Thoracic aorta (tissue), 2 donors: ENCODE measurements at regions not wholly inside any gene's neighbourhood (a gene's known extent, or its start where the extent isn't known, plus 50 kb on each side); places are given as distances from the start of the nearest gene placed in this dataset.

Experiments
- ATAC-seq: fragments of 150-250 bp; one replicate; pipeline ENCODE4 v1.8.0; 2017; ENCODE audit warnings: low read depth; ENCODE audit not compliant: insufficient number of reproducible peaks, low FRiP score
- DNase-seq: peaks from one replicate; pipeline ENCODE4 v3.0.0-alpha.2; 2020; ENCODE audit warnings: low spot score
- H3K27ac ChIP-seq, 2 donors: fragments of 200-600 bp; sonication (generic); 1 replicate in 1 of 2; 2 replicates in 1 of 2; pipeline ENCODE4 v1.5.1; 2016; ENCODE audit warnings: mild to moderate bottlenecking in 2 of 2, moderate library complexity in 2 of 2
- H3K27me3 ChIP-seq: fragments of 200-600 bp; sonication (generic); replicated peaks from 2 replicates; pipeline ENCODE4 v1.6.0; 2016; ENCODE audit warnings: mild to moderate bottlenecking; ENCODE audit not compliant: insufficient read depth
- H3K36me3 ChIP-seq: fragments of 200-600 bp; sonication (generic); one replicate; pipeline ENCODE4 v1.5.1; 2016
- H3K4me1 ChIP-seq, 2 donors: fragments of 200-600 bp; sonication (generic); 1 replicate in 1 of 2; 2 replicates in 1 of 2; pipeline versions ENCODE4 v1.5.1 to v1.6.0; 2016; ENCODE audit warnings: low read depth in 2 of 2, mild to moderate bottlenecking in 1 of 2; ENCODE audit not compliant: control insufficient read depth in 1 of 2
- H3K4me3 ChIP-seq: fragments of 200-600 bp; sonication (generic); 2 replicates; pipeline ENCODE4 v1.5.1; 2016; ENCODE audit warnings: mild to moderate bottlenecking
- H3K9me3 ChIP-seq: fragments of 200-600 bp; sonication (generic); 2 replicates; pipeline ENCODE4 v1.5.1; 2016
- TF ChIP-seq, protein P1 (sequence below): fragments of 200-600 bp; sonication (generic); IDR thresholded peaks from one replicate; pipeline ENCODE4 v1.5.1; 2019; ENCODE audit warnings: antibody characterized with exemption

DNA sequence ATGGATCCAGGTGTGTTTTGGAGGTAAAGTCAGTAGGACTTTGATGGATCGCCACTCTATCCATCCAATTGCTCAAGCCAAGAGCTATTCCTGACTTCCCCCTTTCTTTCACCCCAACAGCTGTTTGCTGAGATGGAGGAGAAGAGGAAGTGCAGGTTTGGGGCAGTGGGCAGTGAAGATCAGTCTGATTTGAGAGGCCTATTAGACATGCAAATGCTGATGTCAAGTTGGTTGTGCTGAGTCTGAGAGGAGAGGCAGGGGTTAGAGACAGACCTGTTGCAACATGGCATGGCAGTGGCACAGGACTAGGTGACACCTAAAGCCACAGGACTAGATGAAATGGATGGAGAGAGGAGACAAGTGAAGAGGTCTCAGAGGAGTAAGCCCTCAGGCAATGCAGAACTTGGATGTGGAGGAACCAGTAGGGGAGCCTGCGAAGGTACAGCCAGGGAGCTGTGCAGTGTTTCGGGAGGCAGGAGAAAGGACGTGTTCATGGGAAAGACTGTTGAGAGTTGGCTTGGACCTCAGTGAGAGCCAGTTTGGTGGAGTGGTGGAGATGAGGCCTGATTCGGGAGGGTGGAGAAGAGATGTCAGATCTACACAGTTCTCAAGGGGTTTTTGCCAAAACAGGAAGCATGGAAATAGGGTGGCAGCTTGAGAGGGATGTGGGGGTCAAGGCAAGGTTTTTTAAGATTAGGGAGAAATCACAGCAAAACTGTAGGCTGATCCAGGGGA lies 175.0 kb downstream of the MACROH2A1 start:
- Histone ChIP-seq H3K4me1 (peaks cover 0 to 18% of the 10 kb centered on the region in 2 donors), H3K9me3 (no peaks in the 10 kb centered on the region), H3K27me3 (no peaks in the 10 kb centered on the region), H3K4me3 (no peak overlapping the region), H3K27ac (no peak overlapping the region), H3K36me3 (no peaks in the 10 kb centered on the region)
- DNase-seq: no peak
- TF ChIP-seq, protein P1, sequence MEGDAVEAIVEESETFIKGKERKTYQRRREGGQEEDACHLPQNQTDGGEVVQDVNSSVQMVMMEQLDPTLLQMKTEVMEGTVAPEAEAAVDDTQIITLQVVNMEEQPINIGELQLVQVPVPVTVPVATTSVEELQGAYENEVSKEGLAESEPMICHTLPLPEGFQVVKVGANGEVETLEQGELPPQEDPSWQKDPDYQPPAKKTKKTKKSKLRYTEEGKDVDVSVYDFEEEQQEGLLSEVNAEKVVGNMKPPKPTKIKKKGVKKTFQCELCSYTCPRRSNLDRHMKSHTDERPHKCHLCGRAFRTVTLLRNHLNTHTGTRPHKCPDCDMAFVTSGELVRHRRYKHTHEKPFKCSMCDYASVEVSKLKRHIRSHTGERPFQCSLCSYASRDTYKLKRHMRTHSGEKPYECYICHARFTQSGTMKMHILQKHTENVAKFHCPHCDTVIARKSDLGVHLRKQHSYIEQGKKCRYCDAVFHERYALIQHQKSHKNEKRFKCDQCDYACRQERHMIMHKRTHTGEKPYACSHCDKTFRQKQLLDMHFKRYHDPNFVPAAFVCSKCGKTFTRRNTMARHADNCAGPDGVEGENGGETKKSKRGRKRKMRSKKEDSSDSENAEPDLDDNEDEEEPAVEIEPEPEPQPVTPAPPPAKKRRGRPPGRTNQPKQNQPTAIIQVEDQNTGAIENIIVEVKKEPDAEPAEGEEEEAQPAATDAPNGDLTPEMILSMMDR: no peak
- no peak for ATAC-seq

DNA sequence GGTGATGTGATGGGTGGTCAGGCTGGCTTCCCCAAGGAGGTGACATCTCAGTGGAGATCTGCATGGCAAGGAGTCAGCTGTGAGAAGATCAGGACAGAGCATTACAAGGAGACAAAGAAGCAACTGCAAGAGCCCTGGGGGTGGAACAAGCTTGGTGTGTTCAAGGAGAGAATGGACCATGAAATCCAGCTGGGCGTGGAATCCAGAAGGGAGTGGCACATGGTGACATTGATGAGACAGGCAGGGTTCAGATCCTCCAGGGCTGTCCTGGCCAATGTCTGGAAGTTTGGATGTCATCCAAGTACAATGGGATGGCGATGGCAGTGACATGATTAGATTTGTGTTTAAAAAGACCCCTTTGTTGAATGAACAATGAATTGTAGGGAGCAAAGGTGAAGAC lies 175.6 kb downstream of the MACROH2A1 start:
- Histone ChIP-seq H3K4me1 (peaks cover 0 to 25% of the 10 kb centered on the region in 2 donors), H3K9me3 (no peaks in the 10 kb centered on the region), H3K27ac (no peak overlapping the region), H3K27me3 (no peaks in the 10 kb centered on the region), H3K4me3 (no peak overlapping the region), H3K36me3 (no peaks in the 10 kb centered on the region)
- no peak for DNase-seq
- TF ChIP-seq, protein P1: no peak
- no peak for ATAC-seq

DNA sequence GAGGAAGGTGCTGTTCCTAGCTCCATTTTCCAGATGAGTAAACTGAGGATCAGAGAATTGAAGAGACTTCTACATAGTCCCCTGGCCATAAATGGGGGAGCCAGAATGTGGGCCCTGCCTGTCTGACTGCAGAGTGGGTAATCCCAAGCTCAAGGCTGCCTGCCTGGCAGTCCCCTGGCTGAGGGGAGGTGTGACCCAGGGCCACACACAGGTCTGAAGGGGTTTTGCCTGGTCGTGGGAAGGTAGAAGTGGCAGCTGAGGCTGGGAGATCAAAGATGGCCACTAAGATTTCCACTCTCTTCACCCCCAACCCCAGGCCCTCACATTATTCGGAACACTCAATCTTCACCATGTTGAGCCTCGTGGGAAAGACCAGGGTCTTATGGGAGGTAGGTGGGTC lies 176.3 kb downstream of the MACROH2A1 start:
- Histone ChIP-seq H3K27me3 (no peaks in the 10 kb centered on the region), H3K4me1 (peaks cover 0 to 29% of the 10 kb centered on the region in 2 donors), H3K9me3 (no peaks in the 10 kb centered on the region), H3K4me3 (no peak overlapping the region), H3K36me3 (no peaks in the 10 kb centered on the region), H3K27ac (no peak overlapping the region)
- TF ChIP-seq, protein P1: no peak
- DNase-seq: no peak
- ATAC-seq: no peak

DNA sequence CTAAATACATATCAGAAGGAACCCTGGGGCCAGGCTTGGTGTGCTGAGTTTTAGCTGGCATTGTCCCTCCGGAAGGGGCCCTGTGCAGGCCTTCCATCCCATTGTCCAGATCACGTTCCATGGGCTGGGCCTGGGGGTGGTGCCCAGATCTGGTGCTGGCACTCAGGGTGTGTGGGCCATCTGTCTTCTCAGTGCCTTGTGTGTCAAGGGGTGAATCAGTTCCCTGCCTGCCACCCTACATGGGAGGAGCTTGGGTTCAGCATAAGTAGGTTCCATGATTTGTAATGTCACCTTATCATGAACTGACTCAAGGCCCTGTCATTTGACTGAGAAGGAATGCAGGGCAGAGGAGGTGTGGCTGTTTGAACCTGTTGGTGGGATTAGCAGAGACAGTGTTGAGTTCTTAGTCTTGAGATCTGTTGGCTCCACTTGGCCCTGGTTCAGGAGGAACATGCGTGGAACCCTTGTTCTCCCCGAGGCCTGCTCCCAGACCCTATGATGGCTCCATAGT lies 176.8 kb downstream of the MACROH2A1 start:
- TF ChIP-seq, protein P1: no peak
- DNase-seq (no peak), ATAC-seq (no peak)
- Histone ChIP-seq H3K4me3 (no peak overlapping the region), H3K36me3 (no peaks in the 10 kb centered on the region), H3K27ac (no peak overlapping the region), H3K9me3 (no peaks in the 10 kb centered on the region), H3K4me1 (peaks cover 0 to 29% of the 10 kb centered on the region in 2 donors), H3K27me3 (no peaks in the 10 kb centered on the region)

DNA sequence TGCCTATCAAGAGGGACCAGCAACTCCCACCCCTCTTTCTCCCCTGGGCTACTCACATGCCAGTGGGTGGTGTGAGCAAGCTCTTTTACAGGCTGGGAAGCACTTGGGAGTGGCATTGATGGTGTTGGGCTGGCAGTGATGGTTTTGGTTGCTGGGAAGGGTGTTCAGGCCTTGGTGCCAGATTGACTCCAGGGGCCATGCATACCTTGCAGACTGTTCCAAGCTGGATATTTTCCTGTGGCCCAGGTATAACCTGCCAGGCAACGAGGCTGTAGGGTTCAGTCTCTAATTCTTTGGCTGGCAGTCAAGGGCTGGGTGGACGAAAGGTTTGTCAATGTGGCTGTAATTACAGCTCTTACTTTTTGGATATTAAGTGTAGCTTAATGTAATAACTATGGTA lies 177.3 kb downstream of the MACROH2A1 start:
- Histone ChIP-seq H3K36me3 (no peaks in the 10 kb centered on the region), H3K27ac (no peak overlapping the region), H3K4me1 (peaks cover 0 to 29% of the 10 kb centered on the region in 2 donors), H3K4me3 (no peak overlapping the region), H3K9me3 (no peaks in the 10 kb centered on the region), H3K27me3 (no peaks in the 10 kb centered on the region)
- no peak for ATAC-seq
- DNase-seq: no peak
- TF ChIP-seq, protein P1: no peak
